ENCODE measurements at regions not wholly inside any gene's neighbourhood (a gene's known extent, or its start where the extent isn't known, plus 50 kb on each side); places are given as distances from the start of the nearest gene placed in this dataset.
"Not testable (repeated sequence)": the region's sequence is repeated elsewhere in the genome, so short reads cannot be mapped to it uniquely, and the experiment has no call there.

- no peak for DNase-seq
Measured at GRCh38 chr17:16888413-16889087, 83.4 kb downstream of the TNFRSF13B start.

- DNase-seq, result no peak
Measured at GRCh38 chr17:16887523-16888095, 84.3 kb downstream of the TNFRSF13B start.

- no peak for DNase-seq
Measured at GRCh38 chr17:16886655-16887322, 85.1 kb downstream of the TNFRSF13B start.

- DNase-seq, result not testable (repeated sequence)
Measured at GRCh38 chr17:16885204-16885603, 86.7 kb downstream of the TNFRSF13B start.

- not testable (repeated sequence) for DNase-seq
Measured at GRCh38 chr17:16882926-16883265, 89.0 kb downstream of the TNFRSF13B start.

- DNase-seq, result no peak
Measured at GRCh38 chr17:16882243-16882925, 89.5 kb downstream of the TNFRSF13B start.

- DNase-seq, result no peak
Measured at GRCh38 chr17:16881239-16881924, 90.5 kb downstream of the TNFRSF13B start.

- no peak for DNase-seq
Measured at GRCh38 chr17:16880843-16881230, 91.1 kb downstream of the TNFRSF13B start.

GRCh38 chr17:16880121-16880842 is 91.6 kb downstream of the TNFRSF13B start:
- DNase-seq, result no peak

- no peak for DNase-seq
Measured at GRCh38 chr17:16879686-16880085, 92.2 kb downstream of the TNFRSF13B start.

GRCh38 chr17:16878606-16879005 is 93.3 kb downstream of the TNFRSF13B start:
- no peak for DNase-seq

GRCh38 chr17:16878084-16878483 is 93.8 kb downstream of the TNFRSF13B start:
- no peak for DNase-seq

GRCh38 chr17:16877099-16877498 is 94.8 kb downstream of the TNFRSF13B start:
- DNase-seq, result no peak

- DNase-seq, result no peak
Measured at GRCh38 chr17:16875662-16876061, 96.3 kb downstream of the TNFRSF13B start.

GRCh38 chr17:16874216-16874615 is 97.7 kb downstream of the TNFRSF13B start:
- not testable (repeated sequence) for DNase-seq

GRCh38 chr17:16873174-16874035 is 98.5 kb downstream of the TNFRSF13B start:
- peak; percentile 4 for DNase-seq

- no peak for DNase-seq
Measured at GRCh38 chr17:16872351-16873173, 99.4 kb downstream of the TNFRSF13B start.

- DNase-seq, result not testable (repeated sequence)
Measured at GRCh38 chr17:16871446-16872190, 100.3 kb downstream of the TNFRSF13B start.
